ENCODE measurements at regions not wholly inside any gene's neighbourhood (a gene's known extent, or its start where the extent isn't known, plus 50 kb on each side); places are given as distances from the start of the nearest gene placed in this dataset.

- Histone ChIP-seq H3K79me2 (ENCODE audit: control insufficient read depth in 1 of 2, insufficient read depth in 2 of 2, low read length in 2 of 2) (no peaks in the 10 kb centered on the region), H3K79me1 (ENCODE audit: low read depth, low read length) (no peaks in the 10 kb centered on the region), H3K27ac (ENCODE audit: low read depth, low read length) (no peak overlapping the region), H3K27me3 (replicated peaks in 1 of 4; ENCODE audit: control insufficient read depth in 3 of 4, extremely low read depth in 1 of 4, insufficient read depth in 3 of 4, low read length in 3 of 4) (no peaks in the 10 kb centered on the region), H3K9ac (replicated peaks in 1 of 4; ENCODE audit: extremely low read depth in 1 of 4, low read depth in 3 of 4, low read length in 3 of 4) (no peak overlapping the region), H2AFZ (ENCODE audit: low read length) (no peak overlapping the region), H3K56ac (replicated peaks; ENCODE audit: insufficient read length, low read depth, low read length) (no peak overlapping the region), H4K91ac (replicated peaks; ENCODE audit: insufficient read length, low read length) (no peak overlapping the region), H2BK20ac (ENCODE audit: low read length) (no peak overlapping the region; the same call in 1 of the 2 replicates), H2BK5ac (ENCODE audit: low read depth, low read length) (no peak overlapping the region), H3K4ac (replicated peaks; ENCODE audit: insufficient read length, low read depth, low read length) (no peak overlapping the region), H3K4me3 (ENCODE audit: extremely low read depth in 1 of 4, insufficient read depth in 2 of 4, low read depth in 3 of 4, low read length in 4 of 4) (no peak overlapping the region), H3K4me2 (ENCODE audit: insufficient read depth in 1 of 2, low read depth in 2 of 2, low read length in 2 of 2) (no peak overlapping the region), H2BK12ac (ENCODE audit: low read depth, low read length) (no peak overlapping the region), H2BK120ac (replicated peaks; ENCODE audit: low read depth, low read length) (no peak overlapping the region), H3K9me3 (ENCODE audit: insufficient read depth in 2 of 2, low read depth in 1 of 2, low read length in 1 of 2) (no peaks in the 10 kb centered on the region), H3K36me3 (ENCODE audit: control insufficient read depth in 2 of 4, insufficient read depth in 4 of 4, low read length in 3 of 4) (no peaks in the 10 kb centered on the region), H3K23me2 (ENCODE audit: low read depth, low read length) (peaks cover 8% of the 10 kb centered on the region; the same call in 1 of the 2 replicates), H4K20me1 (replicated peaks in 1 of 2; ENCODE audit: control insufficient read depth in 1 of 2, insufficient read depth in 2 of 2, low read length in 2 of 2) (peaks cover 0 to 5% of the 10 kb centered on the region in 2 experiments), H3K4me1 (replicated peaks in 1 of 4; ENCODE audit: control insufficient read depth in 3 of 4, insufficient read depth in 4 of 4, low read length in 3 of 4) (peaks cover 0 to 10% (median 6%) of the 10 kb centered on the region in 4 experiments; a peak in 5 of 7 replicates), H3K18ac (ENCODE audit: extremely low read depth, low read length) (no peak overlapping the region), H2AK5ac (ENCODE audit: low read depth, low read length) (no peak overlapping the region; the same call in 1 of the 2 replicates), H4K5ac (ENCODE audit: insufficient read length, low read depth, low read length) (no peak overlapping the region), H3K14ac (ENCODE audit: insufficient read length) (no peak overlapping the region), H3K23ac (ENCODE audit: insufficient read length) (no peak overlapping the region), H4K8ac (ENCODE audit: extremely low read depth, insufficient read depth, low read length) (no peak overlapping the region), H2BK15ac (ENCODE audit: low read length) (no peak overlapping the region)
- CTCF ChIA-PET (ENCODE audit: partially characterized antibody): no interaction called here
- POLR2A ChIA-PET (ENCODE audit: partially characterized antibody): no interaction called here
- no peak for TF ChIP-seq NANOG (IDR thresholded peaks at IDR 0.05; ENCODE audit: insufficient read depth, low read depth, low read length, poor library complexity, severe bottlenecking)
- no peak for TF ChIP-seq GABPA (IDR thresholded peaks at IDR 0.05; ENCODE audit: borderline replicate concordance, insufficient read depth, low read length)
- no peak for TF ChIP-seq SP2 (IDR thresholded peaks at IDR 0.05; ENCODE audit: low read length)
- TF ChIP-seq USF2 (IDR thresholded peaks at IDR 0.05; ENCODE audit: low read length): no peak
- no peak for TF ChIP-seq RBBP5 (IDR thresholded peaks at IDR 0.05; ENCODE audit: borderline replicate concordance, low read depth, low read length)
- no peak for TF ChIP-seq KDM4A (IDR thresholded peaks at IDR 0.05; ENCODE audit: low read depth, low read length, severe bottlenecking)
- TF ChIP-seq EP300 (IDR thresholded peaks at IDR 0.05; ENCODE audit: borderline replicate concordance in 1 of 2, low read depth in 2 of 2, low read length in 2 of 2): no peak
- no peak for TF ChIP-seq TEAD4 (IDR thresholded peaks at IDR 0.05; ENCODE audit: low read depth, low read length)
- TF ChIP-seq ASH2L (IDR thresholded peaks at IDR 0.05; ENCODE audit: low read length): no peak
- TF ChIP-seq TCF12 (IDR thresholded peaks at IDR 0.05; ENCODE audit: low read depth, low read length): no peak
- TF ChIP-seq EZH2 (IDR thresholded peaks at IDR 0.05; ENCODE audit: low read depth, low read length, severe bottlenecking): no peak
- WGBS, 2 experiments (ENCODE audit: extremely low coverage in 1 of 2, insufficient coverage in 1 of 2, insufficient read length in 1 of 2, insufficient replicate concordance in 2 of 2, low coverage in 1 of 2, low lambda C conversion rate in 2 of 2, missing lambda C conversion rate in 1 of 2): 95% methylated on average over 13 of the region's 16 CpGs; no CpG with 5 or more reads in 1 of the 2 experiments
- DNase-seq (ENCODE audit: low read depth in 1 of 2, low spot score in 2 of 2): no peak
- FAIRE-seq: no peak
Observed at GRCh38 chr2:6770006-6770405, 95.7 kb downstream of the CMPK2 start.

Measured in H1 (cell line).